HG02642 (cell line): ENCODE measurements at regions not wholly inside any gene's neighbourhood (a gene's known extent, or its start where the extent isn't known, plus 50 kb on each side); places are given as distances from the start of the nearest gene placed in this dataset.
"Not testable (repeated sequence)": the region's sequence is repeated elsewhere in the genome, so short reads cannot be mapped to it uniquely, and the experiment has no call there.

Source experiments
- ATAC-seq: cut with Tn5 transposase; IDR thresholded peaks from one replicate; pipeline ENCODE4 v1.9.1; 2021; ENCODE audit warnings: mild to moderate bottlenecking; ENCODE audit not compliant: unreplicated experiment, poor library complexity

- no peak for ATAC-seq
Observed at GRCh38 chr5:92086059-92086811, 703.1 kb upstream of the ARRDC3 start.

- no peak for ATAC-seq
Observed at GRCh38 chr5:92081958-92082712, 699.0 kb upstream of the ARRDC3 start.

DNA sequence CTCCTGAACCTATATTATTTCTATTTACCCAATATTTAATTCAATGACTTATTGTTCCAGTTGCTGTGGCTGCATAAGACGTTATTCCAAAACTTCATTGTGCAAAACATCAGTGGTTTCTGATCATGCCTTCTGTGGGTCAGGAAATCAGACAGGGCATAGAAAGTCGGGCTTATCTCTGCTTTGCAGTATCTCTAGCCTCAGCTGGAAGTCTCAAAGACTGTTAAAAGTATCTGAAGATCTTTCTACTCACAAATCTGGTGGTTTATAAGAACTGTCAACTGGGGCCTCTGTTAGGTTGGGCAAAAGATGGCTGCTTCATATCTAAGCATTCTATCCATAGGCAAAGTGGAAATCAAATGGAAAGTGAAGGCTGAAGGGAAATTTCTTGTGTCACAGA, 687.7 kb upstream of the ARRDC3 start:
- no peak for ATAC-seq

DNA sequence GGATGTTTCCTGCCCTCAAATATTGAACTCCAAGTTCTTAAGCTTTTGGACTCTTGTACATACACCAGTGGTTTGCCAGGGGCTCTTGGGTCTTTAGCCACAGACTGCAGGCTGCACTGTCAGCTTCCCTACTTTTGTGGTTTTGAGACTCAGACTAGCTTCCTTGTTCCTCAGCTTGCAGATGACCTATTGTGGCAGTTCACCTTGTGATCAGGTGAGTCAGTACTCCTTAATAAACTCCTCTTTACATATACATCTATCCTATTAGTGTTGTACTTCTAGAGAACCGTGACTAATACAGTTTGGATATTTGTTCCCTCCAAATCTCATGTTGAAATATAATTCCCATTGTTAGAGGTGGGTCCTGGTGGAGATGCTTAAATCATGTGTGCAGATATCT, 681.9 kb upstream of the ARRDC3 start:
- ATAC-seq: no peak

DNA sequence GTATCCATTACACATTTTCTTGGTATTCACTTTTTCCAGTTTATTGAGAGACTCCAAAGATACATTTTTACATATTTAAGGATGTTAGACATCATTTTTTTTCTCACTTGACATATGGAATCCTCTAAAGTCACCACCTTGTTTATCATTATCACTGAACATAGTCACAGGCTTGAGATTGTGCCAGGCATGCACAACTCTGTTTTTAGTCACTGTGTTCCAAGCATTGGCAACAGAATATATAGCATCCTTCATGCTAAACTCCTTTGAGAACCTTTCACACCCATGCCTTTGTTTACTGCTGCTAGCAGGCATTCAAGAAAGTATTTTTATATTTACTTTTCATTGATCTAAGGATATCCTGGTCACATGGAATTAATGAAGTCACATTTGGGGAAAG, 668.6 kb upstream of the ARRDC3 start:
- ATAC-seq: no peak

GRCh38 chr5:92050970-92051369, 667.9 kb upstream of the ARRDC3 start:
- ATAC-seq: no peak

DNA sequence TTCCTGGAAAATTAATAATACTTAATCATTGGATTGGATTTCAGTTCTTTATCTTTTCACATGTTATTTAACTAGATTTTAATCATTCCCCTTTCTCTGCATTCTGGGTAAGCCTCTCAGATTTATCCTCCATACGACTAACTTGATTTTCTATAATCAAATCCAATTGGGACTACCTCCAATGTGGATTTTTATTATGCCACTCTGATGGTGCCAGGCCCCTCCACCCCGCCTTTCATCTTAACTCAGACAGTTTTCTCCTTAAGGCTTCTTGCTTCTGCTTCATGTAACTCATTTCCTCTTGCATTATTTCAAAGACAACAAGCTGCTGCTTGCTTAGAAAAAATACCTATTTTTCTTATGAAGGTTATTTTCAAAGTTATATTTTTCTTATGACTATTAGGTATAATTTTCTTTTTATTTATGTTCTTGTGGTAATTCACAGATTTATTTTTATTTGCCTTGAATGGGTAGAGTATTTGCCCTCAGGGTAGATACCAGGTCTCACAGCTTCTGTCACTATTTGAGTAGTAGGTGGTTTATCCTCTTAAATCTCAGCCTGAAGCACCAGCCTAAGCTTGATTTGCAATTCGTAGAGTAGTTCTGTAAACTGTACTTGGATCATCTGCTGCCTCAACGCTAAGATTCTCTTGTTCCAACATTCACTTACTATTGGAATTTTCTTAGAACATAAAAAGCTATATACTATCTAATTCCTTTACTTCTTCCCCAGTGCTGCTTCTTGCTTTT, 659.0 kb upstream of the ARRDC3 start:
- no peak for ATAC-seq

DNA sequence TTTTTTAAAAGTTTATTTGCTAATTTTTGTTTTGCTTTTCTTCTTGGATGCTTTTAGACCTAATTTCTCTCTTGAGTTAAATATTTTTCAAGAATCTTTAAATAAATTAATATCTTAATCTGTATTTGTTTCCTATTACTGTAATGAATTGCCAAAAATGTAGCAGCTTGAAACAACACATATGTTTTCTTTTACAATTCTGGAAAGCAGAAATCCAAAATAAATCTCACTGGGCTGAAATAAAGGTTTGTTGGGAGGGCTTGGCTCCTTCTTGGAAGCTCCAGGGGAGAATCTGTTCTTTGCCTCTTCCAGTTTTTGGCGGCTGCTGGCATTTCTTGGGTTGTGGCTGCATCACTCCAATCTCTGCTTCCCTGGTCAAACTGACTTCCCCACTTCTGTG, 658.1 kb upstream of the ARRDC3 start:
- no peak for ATAC-seq

GRCh38 chr5:92029792-92030191, 646.7 kb upstream of the ARRDC3 start:
- not testable (repeated sequence) for ATAC-seq

GRCh38 chr5:92023555-92023954, 640.4 kb upstream of the ARRDC3 start:
- no peak for ATAC-seq

DNA sequence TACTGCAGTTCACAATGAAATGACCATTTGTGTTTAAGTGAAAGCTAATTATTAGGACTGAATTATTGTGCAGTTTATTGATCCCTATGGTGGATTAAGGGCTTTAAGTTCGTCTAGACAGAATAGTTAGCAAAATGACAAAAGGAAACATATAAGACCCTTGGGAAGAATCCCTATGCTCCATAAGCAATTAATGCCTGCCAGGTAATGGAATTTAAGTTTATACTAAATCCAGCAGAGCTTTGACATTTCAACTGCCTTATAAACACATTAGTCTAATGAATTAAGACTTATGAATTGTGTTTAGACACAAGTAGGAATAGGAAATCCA, 640.0 kb upstream of the ARRDC3 start:
- no peak for ATAC-seq

DNA sequence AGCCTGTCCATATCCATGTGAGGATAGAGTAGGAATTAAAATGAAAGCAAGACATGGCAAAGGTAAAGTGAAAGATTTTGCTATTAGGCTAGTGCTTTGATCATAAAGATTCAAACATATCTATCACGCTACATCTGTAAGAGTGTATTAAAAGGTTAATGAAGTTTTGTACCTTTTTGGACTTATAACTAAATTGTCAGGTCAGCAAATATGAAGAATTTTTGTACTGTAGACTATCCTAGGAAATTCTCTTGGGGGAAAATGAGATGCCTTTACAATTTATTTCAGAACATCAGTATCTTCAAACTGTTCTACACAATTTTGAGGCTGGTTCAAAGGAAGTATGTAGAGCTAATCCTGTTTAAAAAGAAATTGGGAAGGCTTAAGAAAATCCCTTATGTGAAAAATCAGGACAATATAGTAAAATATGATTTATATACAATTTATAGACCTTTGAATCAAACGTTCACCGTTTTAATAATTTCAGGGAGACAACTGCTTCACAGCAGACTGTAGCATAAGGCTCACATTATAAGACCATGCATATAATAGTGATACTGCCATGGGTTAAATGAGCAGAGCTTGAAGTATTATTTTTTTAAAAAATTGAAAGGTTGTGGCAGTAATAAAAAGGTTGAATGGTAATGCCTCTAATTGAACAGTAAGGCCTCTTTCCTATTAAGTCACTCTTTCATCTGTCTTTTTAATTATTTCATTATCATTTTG, 639.5 kb upstream of the ARRDC3 start:
- ATAC-seq: no peak

- ATAC-seq: no peak
Observed at GRCh38 chr5:92019376-92019990, 636.4 kb upstream of the ARRDC3 start.

GRCh38 chr5:92017776-92018175, 634.7 kb upstream of the ARRDC3 start:
- ATAC-seq: no peak

DNA sequence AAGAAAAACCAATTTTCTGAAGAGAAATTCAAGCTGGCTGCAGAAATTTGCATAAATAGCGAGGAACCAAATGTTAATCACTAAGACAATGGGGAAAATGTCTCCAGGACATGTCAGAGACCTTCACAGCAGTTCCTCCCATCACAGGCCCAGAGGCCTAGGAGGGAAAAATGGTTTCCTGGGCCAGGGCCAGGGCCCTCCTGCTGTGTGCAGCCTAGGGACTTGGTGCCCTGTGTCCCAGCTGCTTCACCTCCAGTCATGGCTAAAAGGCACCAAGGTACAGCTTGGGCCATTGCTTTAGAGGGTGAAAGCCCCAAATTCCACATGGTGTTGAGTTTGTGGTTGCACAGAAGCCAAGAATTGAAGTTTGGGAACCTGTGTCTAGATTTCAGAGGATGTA, 628.7 kb upstream of the ARRDC3 start:
- not testable (repeated sequence) for ATAC-seq

DNA sequence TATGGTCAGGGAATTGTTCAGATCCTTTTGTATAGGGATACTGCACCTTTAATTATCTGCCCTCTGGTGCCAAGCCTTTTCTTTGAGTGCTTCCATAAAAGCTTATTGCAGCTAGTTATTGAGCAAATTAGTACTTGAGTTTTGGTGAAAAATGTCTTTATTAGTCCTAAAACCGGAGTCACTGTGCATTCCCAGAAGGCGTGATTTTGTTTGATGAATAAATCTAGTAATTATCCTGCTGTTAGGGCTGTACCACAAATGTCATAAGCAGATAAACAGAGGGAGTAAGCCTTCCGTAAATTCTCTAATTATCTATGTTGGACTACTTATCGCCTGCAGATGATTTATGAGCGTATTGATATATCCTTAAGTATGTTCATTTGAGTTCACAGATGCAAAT, 620.7 kb upstream of the ARRDC3 start:
- no peak for ATAC-seq

- ATAC-seq: no peak
Observed at GRCh38 chr5:92002721-92003274, 619.7 kb upstream of the ARRDC3 start.

GRCh38 chr5:91998774-91999173, 615.7 kb upstream of the ARRDC3 start:
- ATAC-seq: no peak

DNA sequence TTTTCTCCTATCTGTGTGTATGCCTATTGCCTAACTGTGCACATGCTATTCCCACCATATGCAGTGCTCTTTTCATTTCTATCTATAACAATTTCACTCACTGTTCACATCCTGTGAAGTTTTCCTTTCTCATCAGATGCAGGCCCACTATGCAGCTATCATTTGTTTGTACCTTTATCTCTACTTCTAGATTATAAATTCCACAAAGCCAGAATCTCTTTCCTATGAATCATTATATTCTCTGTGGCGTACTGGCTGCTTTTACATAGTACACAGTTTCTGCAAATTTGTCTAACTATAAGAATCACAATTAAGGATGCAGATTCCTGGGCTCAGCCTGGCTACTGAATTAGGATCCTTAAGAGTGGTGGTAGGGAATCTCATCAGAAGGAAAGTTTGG, 600.8 kb upstream of the ARRDC3 start:
- no peak for ATAC-seq
